Mesenchymal stem cell (in vitro differentiated cells and primary cell): ENCODE measurements at regions not wholly inside any gene's neighbourhood (a gene's known extent, or its start where the extent isn't known, plus 50 kb on each side); places are given as distances from the start of the nearest gene placed in this dataset.

Experiments
- DNase-seq: peaks from one replicate; pipeline ENCODE4 v3.0.0-alpha.2; 2013
- H2AFZ ChIP-seq: one replicate; pipeline ENCODE4 v1.6.1; 2013; ENCODE audit warnings: low read depth, mild to moderate bottlenecking, control low read depth, inconsistent platforms, low read length, moderate library complexity
- H2AK5ac ChIP-seq: 2 replicates; pipeline ENCODE4 v1.6.1; 2013; ENCODE audit warnings: low read length, moderate library complexity, mild to moderate bottlenecking, inconsistent platforms; ENCODE audit not compliant: severe bottlenecking
- H2BK120ac ChIP-seq: one replicate; pipeline ENCODE4 v1.6.1; 2013; ENCODE audit warnings: low read depth, mild to moderate bottlenecking, inconsistent platforms, low read length, moderate library complexity
- H2BK12ac ChIP-seq, 2 experiments: one replicate each; pipeline ENCODE4 v1.6.1; 2013; ENCODE audit warnings: inconsistent platforms in 2 of 2, low read length in 2 of 2, mild to moderate bottlenecking in 2 of 2, moderate library complexity in 2 of 2, control low read depth in 1 of 2
- H2BK15ac ChIP-seq: one replicate; pipeline ENCODE4 v1.6.1; 2013; ENCODE audit warnings: mild to moderate bottlenecking, low read depth, inconsistent platforms; ENCODE audit not compliant: poor library complexity, severe bottlenecking
- H2BK5ac ChIP-seq: 2 replicates; pipeline ENCODE4 v1.6.1; 2013; ENCODE audit warnings: low read depth, mild to moderate bottlenecking, low read length, control low read depth, inconsistent platforms; ENCODE audit not compliant: poor library complexity, severe bottlenecking
- H3K14ac ChIP-seq, 2 experiments: one replicate each; pipeline ENCODE4 v1.6.1; 2013; ENCODE audit warnings: inconsistent platforms in 2 of 2, low read length in 2 of 2, control low read depth in 1 of 2, mild to moderate bottlenecking in 1 of 2, moderate library complexity in 1 of 2
- H3K18ac ChIP-seq, 2 experiments: one replicate each; pipeline ENCODE4 v1.6.1; 2013; ENCODE audit warnings: inconsistent platforms in 2 of 2, low read length in 2 of 2, control low read depth in 1 of 2, low read depth in 1 of 2, mild to moderate bottlenecking in 1 of 2
- H3K23ac ChIP-seq, 2 experiments: one replicate each; pipeline ENCODE4 v1.6.1; 2013; ENCODE audit warnings: inconsistent platforms in 2 of 2, low read length in 2 of 2, mild to moderate bottlenecking in 2 of 2, moderate library complexity in 2 of 2, control low read depth in 1 of 2
- H3K27ac ChIP-seq: 2 replicates; pipeline ENCODE4 v1.5.1; 2013; ENCODE audit warnings: mild to moderate bottlenecking, moderate library complexity, low read length, control low read depth, inconsistent platforms; ENCODE audit not compliant: poor library complexity, severe bottlenecking
- H3K27me3 ChIP-seq, 2 experiments: 2 replicates each; pipeline versions ENCODE4 v1.6.1 to v1.7.0; 2013; ENCODE audit warnings: low read length in 2 of 2, mild to moderate bottlenecking in 2 of 2, moderate library complexity in 2 of 2, control low read depth in 1 of 2, inconsistent platforms in 1 of 2; ENCODE audit not compliant: control insufficient read depth in 1 of 2, insufficient read depth in 1 of 2
- H3K36me3 ChIP-seq, 2 experiments: 2 replicates each; pipeline versions ENCODE4 v1.6.1 to v1.7.0; 2013; ENCODE audit warnings: low read length in 2 of 2, control low read depth in 1 of 2, inconsistent platforms in 1 of 2, low read depth in 1 of 2, mild to moderate bottlenecking in 1 of 2; ENCODE audit not compliant: insufficient read depth in 2 of 2, control insufficient read depth in 1 of 2
- H3K4ac ChIP-seq, 2 experiments: one replicate each; pipeline ENCODE4 v1.6.1; 2013; ENCODE audit warnings: inconsistent platforms in 2 of 2, low read length in 2 of 2, mild to moderate bottlenecking in 2 of 2, moderate library complexity in 2 of 2, control low read depth in 1 of 2, low read depth in 1 of 2
- H3K4me1 ChIP-seq: 2 replicates; pipeline ENCODE4 v1.6.1; 2013; ENCODE audit warnings: low read depth, low read length, control low read depth; ENCODE audit not compliant: control insufficient read depth, insufficient read depth
- H3K4me2 ChIP-seq: 2 replicates; pipeline ENCODE4 v1.6.1; 2013; ENCODE audit warnings: low read length, mild to moderate bottlenecking, inconsistent platforms; ENCODE audit not compliant: poor library complexity, severe bottlenecking
- H3K4me3 ChIP-seq, 2 experiments: 2 replicates each; pipeline versions ENCODE4 v1.5.1 to v1.7.0; 2013; ENCODE audit warnings: low read length in 2 of 2, mild to moderate bottlenecking in 2 of 2, control low read depth in 1 of 2, low read depth in 1 of 2; ENCODE audit not compliant: insufficient read depth in 1 of 2
- H3K79me1 ChIP-seq: replicated peaks from 2 replicates; pipeline ENCODE4 v1.6.1; 2013; ENCODE audit warnings: mild to moderate bottlenecking, control low read depth, low read length, inconsistent platforms; ENCODE audit not compliant: poor library complexity, severe bottlenecking
- H3K9ac ChIP-seq: 2 replicates; pipeline ENCODE4 v1.7.0; 2013; ENCODE audit warnings: mild to moderate bottlenecking, low read length, moderate library complexity
- H3K9me3 ChIP-seq: 2 replicates; pipeline ENCODE4 v1.7.0; 2013; ENCODE audit warnings: mild to moderate bottlenecking, low read length; ENCODE audit not compliant: control insufficient read depth
- H4K8ac ChIP-seq: one replicate; pipeline ENCODE4 v1.6.1; 2013; ENCODE audit warnings: inconsistent platforms, mild to moderate bottlenecking, low read length, moderate library complexity
- H4K91ac ChIP-seq: one replicate; pipeline ENCODE4 v1.6.1; 2013; ENCODE audit warnings: mild to moderate bottlenecking, low read length, inconsistent platforms
- WGBS: methylation state at CpG from one replicate; pipeline ENCODE4 v1.1.7; 2013; ENCODE audit warnings: mixed read lengths; 5-methylcytosine and 5-hydroxymethylcytosine counted together

DNA sequence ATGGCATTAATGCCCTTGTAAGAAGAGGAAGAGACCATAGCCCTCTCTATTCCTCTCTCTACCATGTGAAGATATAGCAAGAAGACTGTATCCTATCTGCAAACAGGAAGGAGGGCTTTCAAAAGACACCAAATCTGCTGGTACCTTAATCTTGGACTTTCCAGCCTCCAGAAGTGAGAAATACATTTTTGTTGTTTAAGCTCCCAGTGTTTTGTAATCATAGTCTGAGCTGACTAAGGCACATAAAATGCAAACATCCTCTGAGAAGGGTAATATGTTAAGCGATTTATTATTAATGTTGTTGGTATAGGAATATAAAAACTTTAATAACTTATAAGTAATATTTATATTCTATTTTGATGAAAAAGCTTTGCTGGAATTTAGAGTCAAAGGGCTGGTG is 559.8 kb downstream of the SUCLG1 start:
- H3K4me1 ChIP-seq = no peaks in the 10 kb centered on the region

GRCh38 chr2:83894976-83895375 is 564.1 kb downstream of the SUCLG1 start:
- no CpG with 5 or more reads among the region's 3 CpGs for WGBS

More for the DNA sequence above, 559.8 kb downstream of the SUCLG1 start:
- no peaks in the 10 kb centered on the region for H3K9me3 ChIP-seq
- no peak overlapping the region for H3K14ac ChIP-seq
- no peak overlapping the region for H2BK120ac ChIP-seq
- no peak overlapping the region for H2BK5ac ChIP-seq
- H3K18ac ChIP-seq = no peak overlapping the region
- H2AK5ac ChIP-seq = no peak overlapping the region
- no peak for DNase-seq
- no peak overlapping the region for H3K23ac ChIP-seq
- no peak overlapping the region for H3K4me2 ChIP-seq
- no peak overlapping the region for H2BK15ac ChIP-seq
- H3K4ac ChIP-seq = no peak overlapping the region
- WGBS = no CpG with 5 or more reads among the region's 1 CpG
- no peak overlapping the region for H3K9ac ChIP-seq
- H4K8ac ChIP-seq = no peak overlapping the region
- no peaks in the 10 kb centered on the region for H3K79me1 ChIP-seq
- no peak overlapping the region for H4K91ac ChIP-seq
- no peak overlapping the region for H2BK12ac ChIP-seq
- H3K27me3 ChIP-seq = no peaks in the 10 kb centered on the region
- H3K27ac ChIP-seq = no peak overlapping the region
- no peak overlapping the region for H3K4me3 ChIP-seq
- H3K36me3 ChIP-seq = no peaks in the 10 kb centered on the region
- no peak overlapping the region for H2AFZ ChIP-seq

DNA sequence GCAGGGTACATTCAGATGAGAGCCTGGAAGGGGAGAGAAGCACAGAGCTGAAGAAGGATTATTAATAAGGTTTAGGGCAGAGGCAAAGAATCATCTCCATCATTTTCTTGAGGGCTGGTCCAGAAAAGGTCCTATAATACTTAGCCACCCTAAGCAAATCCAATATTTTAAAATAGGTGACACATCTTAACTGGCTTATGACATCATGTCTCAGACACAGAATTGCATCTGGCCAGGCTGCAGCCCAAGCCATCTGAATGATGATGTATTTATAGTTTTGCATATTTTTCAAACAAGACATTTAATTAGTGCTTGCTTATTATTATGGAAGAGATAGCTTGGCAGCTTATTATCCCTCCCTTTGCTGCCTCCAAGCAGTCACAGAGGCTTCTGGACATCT is 571.3 kb downstream of the SUCLG1 start:
- H4K8ac ChIP-seq = no peak overlapping the region
- H3K23ac ChIP-seq = no peak overlapping the region
- no peak overlapping the region for H3K4me3 ChIP-seq
- H2BK120ac ChIP-seq = no peak overlapping the region
- H3K9ac ChIP-seq = no peak overlapping the region
- H3K36me3 ChIP-seq = no peaks in the 10 kb centered on the region
- no peaks in the 10 kb centered on the region for H3K27me3 ChIP-seq
- H3K18ac ChIP-seq = no peak overlapping the region
- H2AFZ ChIP-seq = no peak overlapping the region
- no peak overlapping the region for H2BK5ac ChIP-seq
- no peak overlapping the region for H3K4ac ChIP-seq
- no peak overlapping the region for H2BK12ac ChIP-seq
- no peaks in the 10 kb centered on the region for H3K9me3 ChIP-seq
- H3K27ac ChIP-seq = no peak overlapping the region
- no peak overlapping the region for H3K4me2 ChIP-seq
- no peak for DNase-seq
- no peak overlapping the region for H2AK5ac ChIP-seq
- no peak overlapping the region for H3K14ac ChIP-seq
- H2BK15ac ChIP-seq = no peak overlapping the region
- H3K4me1 ChIP-seq = no peaks in the 10 kb centered on the region
- no peak overlapping the region for H4K91ac ChIP-seq
- no peaks in the 10 kb centered on the region for H3K79me1 ChIP-seq

More at GRCh38 chr2:83894976-83895375, 564.1 kb downstream of the SUCLG1 start:
- Histone ChIP-seq H2BK15ac (no peak overlapping the region), H3K4me3 (no peak overlapping the region), H2AFZ (no peak overlapping the region), H2BK5ac (no peak overlapping the region), H3K14ac (no peak overlapping the region), H3K79me1 (no peaks in the 10 kb centered on the region), H2BK12ac (no peak overlapping the region), H3K9ac (no peak overlapping the region), H4K91ac (no peak overlapping the region), H3K27ac (no peak overlapping the region), H3K36me3 (no peaks in the 10 kb centered on the region), H3K4me1 (no peaks in the 10 kb centered on the region), H2BK120ac (no peak overlapping the region), H3K9me3 (no peaks in the 10 kb centered on the region), H3K27me3 (no peaks in the 10 kb centered on the region), H3K23ac (no peak overlapping the region), H3K18ac (no peak overlapping the region), H3K4me2 (no peak overlapping the region), H3K4ac (no peak overlapping the region), H2AK5ac (no peak overlapping the region), H4K8ac (no peak overlapping the region)
- no peak for DNase-seq

DNA sequence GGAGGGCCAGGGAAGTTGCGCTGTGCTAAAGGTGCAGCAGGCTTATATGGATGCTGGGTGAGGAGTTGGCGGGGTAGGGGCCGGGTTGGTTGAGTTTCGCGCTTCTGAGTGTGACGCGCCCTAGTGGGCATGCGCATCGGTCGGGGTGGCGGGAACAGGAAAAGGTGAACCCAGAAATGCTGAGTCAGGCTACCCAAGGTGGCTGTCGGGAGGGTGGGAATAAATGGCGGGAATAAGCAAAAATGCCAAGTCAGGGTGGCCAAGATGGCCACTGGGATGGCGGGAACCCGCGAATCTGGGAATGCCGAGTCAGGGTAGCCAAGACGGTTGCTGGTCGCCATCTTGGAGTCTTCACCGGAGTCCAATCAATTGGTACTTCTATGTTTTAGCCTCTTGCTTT is 580.0 kb downstream of the SUCLG1 start:
- Histone ChIP-seq H4K8ac (no peak overlapping the region), H3K9ac (no peak overlapping the region), H3K27ac (no peak overlapping the region), H2BK15ac (no peak overlapping the region), H3K14ac (no peak overlapping the region), H4K91ac (no peak overlapping the region), H2BK12ac (no peak overlapping the region), H3K4me3 (no peak overlapping the region), H3K23ac (no peak overlapping the region), H3K79me1 (no peaks in the 10 kb centered on the region), H2AFZ (no peak overlapping the region), H3K27me3 (no peaks in the 10 kb centered on the region), H3K4ac (no peak overlapping the region), H3K36me3 (no peaks in the 10 kb centered on the region), H3K9me3 (peaks cover 3% of the 10 kb centered on the region), H3K4me1 (no peaks in the 10 kb centered on the region), H3K18ac (no peak overlapping the region), H2BK120ac (no peak overlapping the region), H2AK5ac (no peak overlapping the region), H2BK5ac (no peak overlapping the region), H3K4me2 (no peak overlapping the region)
- DNase-seq = no peak
- WGBS = 93% methylated on average over 20 of the region's 20 CpGs
